Liver (tissue), 3 donors: ENCODE measurements at regions not wholly inside any gene's neighbourhood (a gene's known extent, or its start where the extent isn't known, plus 50 kb on each side); places are given as distances from the start of the nearest gene placed in this dataset.
"Not testable (repeated sequence)": the region's sequence is repeated elsewhere in the genome, so short reads cannot be mapped to it uniquely, and the experiment has no call there.

Experiments
- ATF3 ChIP-seq: IDR thresholded peaks from 2 replicates; pipeline ENCODE4 v1.6.1; 2016; ENCODE audit warnings: antibody characterized with exemption
- EGR1 ChIP-seq, 2 donors: IDR thresholded peaks; 2 replicates each; pipeline ENCODE4 v1.6.1; 2016 to 2018; ENCODE audit warnings: antibody characterized with exemption in 2 of 2, low read depth in 2 of 2
- GABPA ChIP-seq, 2 donors: IDR thresholded peaks in 1 of 2; conservative IDR thresholded peaks in 1 of 2; 2 replicates each; pipeline ENCODE4 v1.6.1; 2016; ENCODE audit warnings: antibody characterized with exemption in 2 of 2, mild to moderate bottlenecking in 1 of 2, moderate library complexity in 1 of 2
- HNF4A ChIP-seq, 2 donors: conservative IDR thresholded peaks; 2 replicates each; pipeline ENCODE4 v1.6.1; 2016; ENCODE audit warnings: antibody characterized with exemption in 2 of 2, mild to moderate bottlenecking in 2 of 2
- HNF4G ChIP-seq: IDR thresholded peaks from 2 replicates; pipeline ENCODE4 v1.6.1; 2016; ENCODE audit warnings: antibody characterized with exemption
- MAX ChIP-seq: IDR thresholded peaks from 2 replicates; pipeline ENCODE4 v1.6.1; 2016; ENCODE audit warnings: antibody characterized with exemption
- RAD21 ChIP-seq, 2 donors: IDR thresholded peaks; 2 replicates each; pipeline ENCODE4 v1.6.1; 2016; ENCODE audit warnings: antibody characterized with exemption in 2 of 2, mild to moderate bottlenecking in 2 of 2
- RXRA ChIP-seq, 2 donors: IDR thresholded peaks; 2 replicates each; pipeline ENCODE4 v1.6.1; 2017 to 2018; ENCODE audit warnings: antibody characterized with exemption in 2 of 2, mild to moderate bottlenecking in 1 of 2
- SP1 ChIP-seq: IDR thresholded peaks from 2 replicates; pipeline ENCODE4 v1.6.1; 2018; ENCODE audit warnings: antibody characterized with exemption, mild to moderate bottlenecking
- TAF1 ChIP-seq: conservative IDR thresholded peaks from 2 replicates; pipeline ENCODE4 v1.6.1; 2016; ENCODE audit warnings: antibody characterized with exemption, mild to moderate bottlenecking
- TF ChIP-seq, protein P1 (sequence below): fragments of 150-350 bp; IDR thresholded peaks from 2 replicates; pipeline ENCODE4 v1.5.1; 2017; ENCODE audit warnings: improper control_type of control experiment, low read depth, low read length; ENCODE audit not compliant: missing input control
- TF ChIP-seq, protein P2 (sequence below): IDR thresholded peaks from 2 replicates; pipeline ENCODE4 v1.6.1; 2016; ENCODE audit warnings: antibody characterized with exemption, mild to moderate bottlenecking
- donor health status: healthy.
- donor health status: healthy.

DNA sequence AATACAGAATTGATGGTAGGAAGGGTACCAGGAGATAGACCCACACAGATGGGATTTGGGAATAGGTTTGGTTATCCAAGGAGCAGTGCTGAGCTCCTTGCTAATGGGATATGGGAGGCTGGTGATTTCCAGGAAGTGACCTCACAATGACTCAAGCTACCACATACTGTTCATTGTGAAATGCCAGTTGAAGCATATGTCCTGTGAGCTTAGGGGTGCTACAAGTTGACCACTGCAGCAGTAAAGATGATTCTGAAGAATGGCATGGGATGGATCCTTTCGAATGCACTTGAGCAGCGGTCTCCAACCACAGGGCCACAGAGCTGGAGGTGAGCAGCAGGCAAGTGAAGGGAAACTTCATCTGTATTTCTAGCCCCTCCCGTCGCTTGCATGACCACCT is 158.2 kb downstream of the RALA start:
- not testable (repeated sequence) for TF ChIP-seq ATF3; RAD21 (IDR thresholded peaks at IDR 0.05); MAX; RXRA (IDR thresholded peaks at IDR 0.05); EGR1 (IDR thresholded peaks at IDR 0.05; ENCODE audit: low read depth in 2 of 2); SP1; GABPA (IDR thresholded peaks at IDR 0.05 in 1 of 2, conservative IDR thresholded peaks at IDR 0.05 in 1 of 2); TAF1; HNF4A (conservative IDR thresholded peaks at IDR 0.05); HNF4G
- TF ChIP-seq, protein P1, sequence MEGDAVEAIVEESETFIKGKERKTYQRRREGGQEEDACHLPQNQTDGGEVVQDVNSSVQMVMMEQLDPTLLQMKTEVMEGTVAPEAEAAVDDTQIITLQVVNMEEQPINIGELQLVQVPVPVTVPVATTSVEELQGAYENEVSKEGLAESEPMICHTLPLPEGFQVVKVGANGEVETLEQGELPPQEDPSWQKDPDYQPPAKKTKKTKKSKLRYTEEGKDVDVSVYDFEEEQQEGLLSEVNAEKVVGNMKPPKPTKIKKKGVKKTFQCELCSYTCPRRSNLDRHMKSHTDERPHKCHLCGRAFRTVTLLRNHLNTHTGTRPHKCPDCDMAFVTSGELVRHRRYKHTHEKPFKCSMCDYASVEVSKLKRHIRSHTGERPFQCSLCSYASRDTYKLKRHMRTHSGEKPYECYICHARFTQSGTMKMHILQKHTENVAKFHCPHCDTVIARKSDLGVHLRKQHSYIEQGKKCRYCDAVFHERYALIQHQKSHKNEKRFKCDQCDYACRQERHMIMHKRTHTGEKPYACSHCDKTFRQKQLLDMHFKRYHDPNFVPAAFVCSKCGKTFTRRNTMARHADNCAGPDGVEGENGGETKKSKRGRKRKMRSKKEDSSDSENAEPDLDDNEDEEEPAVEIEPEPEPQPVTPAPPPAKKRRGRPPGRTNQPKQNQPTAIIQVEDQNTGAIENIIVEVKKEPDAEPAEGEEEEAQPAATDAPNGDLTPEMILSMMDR: not testable (repeated sequence)
- TF ChIP-seq, protein P2, sequence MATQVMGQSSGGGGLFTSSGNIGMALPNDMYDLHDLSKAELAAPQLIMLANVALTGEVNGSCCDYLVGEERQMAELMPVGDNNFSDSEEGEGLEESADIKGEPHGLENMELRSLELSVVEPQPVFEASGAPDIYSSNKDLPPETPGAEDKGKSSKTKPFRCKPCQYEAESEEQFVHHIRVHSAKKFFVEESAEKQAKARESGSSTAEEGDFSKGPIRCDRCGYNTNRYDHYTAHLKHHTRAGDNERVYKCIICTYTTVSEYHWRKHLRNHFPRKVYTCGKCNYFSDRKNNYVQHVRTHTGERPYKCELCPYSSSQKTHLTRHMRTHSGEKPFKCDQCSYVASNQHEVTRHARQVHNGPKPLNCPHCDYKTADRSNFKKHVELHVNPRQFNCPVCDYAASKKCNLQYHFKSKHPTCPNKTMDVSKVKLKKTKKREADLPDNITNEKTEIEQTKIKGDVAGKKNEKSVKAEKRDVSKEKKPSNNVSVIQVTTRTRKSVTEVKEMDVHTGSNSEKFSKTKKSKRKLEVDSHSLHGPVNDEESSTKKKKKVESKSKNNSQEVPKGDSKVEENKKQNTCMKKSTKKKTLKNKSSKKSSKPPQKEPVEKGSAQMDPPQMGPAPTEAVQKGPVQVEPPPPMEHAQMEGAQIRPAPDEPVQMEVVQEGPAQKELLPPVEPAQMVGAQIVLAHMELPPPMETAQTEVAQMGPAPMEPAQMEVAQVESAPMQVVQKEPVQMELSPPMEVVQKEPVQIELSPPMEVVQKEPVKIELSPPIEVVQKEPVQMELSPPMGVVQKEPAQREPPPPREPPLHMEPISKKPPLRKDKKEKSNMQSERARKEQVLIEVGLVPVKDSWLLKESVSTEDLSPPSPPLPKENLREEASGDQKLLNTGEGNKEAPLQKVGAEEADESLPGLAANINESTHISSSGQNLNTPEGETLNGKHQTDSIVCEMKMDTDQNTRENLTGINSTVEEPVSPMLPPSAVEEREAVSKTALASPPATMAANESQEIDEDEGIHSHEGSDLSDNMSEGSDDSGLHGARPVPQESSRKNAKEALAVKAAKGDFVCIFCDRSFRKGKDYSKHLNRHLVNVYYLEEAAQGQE: not testable (repeated sequence)
